IPS DF 19.7 (cell line): ENCODE measurements at regions not wholly inside any gene's neighbourhood (a gene's known extent, or its start where the extent isn't known, plus 50 kb on each side); places are given as distances from the start of the nearest gene placed in this dataset.

ENCODE experiments used
- DNase-seq: peaks from one replicate; pipeline ENCODE4 v3.0.0-alpha.2; 2013; ENCODE audit warnings: low read depth, low spot score

DNA sequence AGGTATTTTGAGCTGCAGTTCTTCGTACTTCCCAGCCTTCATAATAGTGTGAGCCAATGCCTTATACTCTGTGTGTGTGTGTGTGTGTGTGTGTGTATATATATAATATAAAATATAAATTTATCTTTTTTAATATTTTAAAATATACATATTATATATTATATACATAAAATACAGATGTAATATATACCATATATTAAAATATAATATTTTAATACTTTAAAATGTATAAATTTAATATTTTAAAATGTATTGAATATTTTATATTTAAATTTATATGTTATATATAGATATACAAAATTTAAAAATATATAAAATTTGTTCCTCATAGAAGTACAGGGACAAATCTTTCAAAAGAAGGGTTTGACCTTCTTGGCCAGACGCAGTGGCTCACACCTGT is 53.7 kb upstream of the CARD18 start:
- DNase-seq = no peak

DNA sequence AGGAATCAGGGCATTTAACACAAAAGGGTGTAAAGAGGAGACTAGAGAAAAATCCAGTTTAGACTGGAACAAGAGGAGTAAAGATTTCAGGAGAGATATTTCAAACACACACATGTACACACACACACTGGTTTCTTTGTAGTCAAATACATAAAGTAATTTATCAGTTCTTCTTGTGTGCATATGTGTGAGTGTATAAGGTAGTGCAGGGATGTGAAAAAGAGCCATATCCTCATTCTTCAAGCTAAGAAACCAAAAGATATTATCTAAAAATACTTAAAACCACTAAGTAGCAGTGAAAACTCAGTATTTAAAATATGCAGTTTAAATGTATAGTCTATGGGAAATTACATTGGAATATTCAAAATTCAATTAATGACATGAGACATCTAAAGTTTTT is 52.5 kb upstream of the CARD18 start:
- no peak for DNase-seq

DNA sequence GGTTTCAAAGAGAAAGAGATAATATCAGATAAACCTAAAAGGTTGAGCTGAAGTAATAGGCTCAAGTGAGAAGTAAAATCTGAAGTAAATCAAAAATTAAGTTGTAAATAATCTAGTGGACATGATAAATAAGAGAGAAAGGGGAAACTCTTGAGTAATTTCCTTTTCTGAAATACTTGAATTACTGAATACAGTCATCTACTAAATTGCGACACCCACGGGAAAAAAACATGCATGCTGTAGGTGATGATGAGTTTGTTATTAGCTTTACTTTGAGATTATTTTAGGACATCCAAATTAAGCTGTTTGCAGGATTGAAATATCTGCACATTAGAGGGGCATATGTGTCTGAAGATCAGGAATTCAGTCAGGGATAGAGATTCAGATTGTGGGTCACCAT is 50.0 kb upstream of the CARD18 start:
- DNase-seq = no peak
